ENCODE measurements at regions not wholly inside any gene's neighbourhood (a gene's known extent, or its start where the extent isn't known, plus 50 kb on each side); places are given as distances from the start of the nearest gene placed in this dataset.

GRCh38 chr4:43316813-43317212 lies 424.3 kb downstream of the GRXCR1 start:
- Histone ChIP-seq H3K4me3 (ENCODE audit: low read length) (no peak overlapping the region), H3K9ac (ENCODE audit: low read depth, low read length) (no peak overlapping the region), H3K9me3 (ENCODE audit: insufficient read depth, low read depth, low read length) (peaks cover 13% of the 10 kb centered on the region; the same call in 1 of the 2 replicates), H3K36me3 (ENCODE audit: insufficient read depth, low read depth, low read length) (no peaks in the 10 kb centered on the region), H3K4me1 (ENCODE audit: insufficient read depth, low read length) (no peaks in the 10 kb centered on the region), H3K27ac (ENCODE audit: low read length) (no peak overlapping the region), H3K27me3 (ENCODE audit: insufficient read depth, low read length) (no peaks in the 10 kb centered on the region)

- no peak overlapping the region for H3K27ac ChIP-seq (ENCODE audit: low read length)
- H3K9me3 ChIP-seq (ENCODE audit: insufficient read depth, low read depth, low read length), result no peaks in the 10 kb centered on the region
- no peaks in the 10 kb centered on the region for H3K27me3 ChIP-seq (ENCODE audit: insufficient read depth, low read length)
- H3K9ac ChIP-seq (ENCODE audit: low read depth, low read length), result no peak overlapping the region
- H3K36me3 ChIP-seq (ENCODE audit: insufficient read depth, low read depth, low read length), result no peaks in the 10 kb centered on the region
- H3K4me3 ChIP-seq (ENCODE audit: low read length), result no peak overlapping the region
- no peaks in the 10 kb centered on the region for H3K4me1 ChIP-seq (ENCODE audit: insufficient read depth, low read length)
Measured at GRCh38 chr4:43325220-43325967, 432.9 kb downstream of the GRXCR1 start.

GRCh38 chr4:43330288-43330687 lies 437.8 kb downstream of the GRXCR1 start:
- H3K27ac ChIP-seq (ENCODE audit: low read length), result no peak overlapping the region
- no peaks in the 10 kb centered on the region for H3K9me3 ChIP-seq (ENCODE audit: insufficient read depth, low read depth, low read length)

GRCh38 chr4:43331226-43332051 lies 438.9 kb downstream of the GRXCR1 start:
- no peak overlapping the region for H3K9ac ChIP-seq (ENCODE audit: low read depth, low read length)
- H3K27ac ChIP-seq (ENCODE audit: low read length), result no peak overlapping the region
- no peak overlapping the region for H3K4me3 ChIP-seq (ENCODE audit: low read length)

More at GRCh38 chr4:43330288-43330687, 437.8 kb downstream of the GRXCR1 start:
- Histone ChIP-seq H3K36me3 (ENCODE audit: insufficient read depth, low read depth, low read length) (no peaks in the 10 kb centered on the region), H3K27me3 (ENCODE audit: insufficient read depth, low read length) (no peaks in the 10 kb centered on the region), H3K4me1 (ENCODE audit: insufficient read depth, low read length) (no peaks in the 10 kb centered on the region), H3K4me3 (ENCODE audit: low read length) (no peak overlapping the region), H3K9ac (ENCODE audit: low read depth, low read length) (no peak overlapping the region)

GRCh38 chr4:43332052-43332425 lies 439.5 kb downstream of the GRXCR1 start:
- no peak overlapping the region for H3K27ac ChIP-seq (ENCODE audit: low read length)
- no peak overlapping the region for H3K4me3 ChIP-seq (ENCODE audit: low read length)
- no peak overlapping the region for H3K9ac ChIP-seq (ENCODE audit: low read depth, low read length)
- no peaks in the 10 kb centered on the region for H3K4me1 ChIP-seq (ENCODE audit: insufficient read depth, low read length)
- no peaks in the 10 kb centered on the region for H3K36me3 ChIP-seq (ENCODE audit: insufficient read depth, low read depth, low read length)
- H3K27me3 ChIP-seq (ENCODE audit: insufficient read depth, low read length), result no peaks in the 10 kb centered on the region
- H3K9me3 ChIP-seq (ENCODE audit: insufficient read depth, low read depth, low read length), result no peaks in the 10 kb centered on the region

More at GRCh38 chr4:43331226-43332051, 438.9 kb downstream of the GRXCR1 start:
- Histone ChIP-seq H3K27me3 (ENCODE audit: insufficient read depth, low read length) (no peaks in the 10 kb centered on the region), H3K4me1 (ENCODE audit: insufficient read depth, low read length) (no peaks in the 10 kb centered on the region), H3K36me3 (ENCODE audit: insufficient read depth, low read depth, low read length) (no peaks in the 10 kb centered on the region), H3K9me3 (ENCODE audit: insufficient read depth, low read depth, low read length) (no peaks in the 10 kb centered on the region)

- H3K9ac ChIP-seq (ENCODE audit: low read depth, low read length), result no peak overlapping the region
- H3K4me3 ChIP-seq (ENCODE audit: low read length), result no peak overlapping the region
- H3K27me3 ChIP-seq (ENCODE audit: insufficient read depth, low read length), result no peaks in the 10 kb centered on the region
- H3K4me1 ChIP-seq (ENCODE audit: insufficient read depth, low read length), result no peaks in the 10 kb centered on the region
- no peak overlapping the region for H3K27ac ChIP-seq (ENCODE audit: low read length)
- H3K36me3 ChIP-seq (ENCODE audit: insufficient read depth, low read depth, low read length), result no peaks in the 10 kb centered on the region
- no peaks in the 10 kb centered on the region for H3K9me3 ChIP-seq (ENCODE audit: insufficient read depth, low read depth, low read length)
Measured at GRCh38 chr4:43337707-43338106, 445.2 kb downstream of the GRXCR1 start.

GRCh38 chr4:43339435-43339834 lies 446.9 kb downstream of the GRXCR1 start:
- Histone ChIP-seq H3K36me3 (ENCODE audit: insufficient read depth, low read depth, low read length) (no peaks in the 10 kb centered on the region), H3K9ac (ENCODE audit: low read depth, low read length) (no peak overlapping the region), H3K4me1 (ENCODE audit: insufficient read depth, low read length) (no peaks in the 10 kb centered on the region), H3K27ac (ENCODE audit: low read length) (no peak overlapping the region), H3K4me3 (ENCODE audit: low read length) (no peak overlapping the region), H3K9me3 (ENCODE audit: insufficient read depth, low read depth, low read length) (no peaks in the 10 kb centered on the region), H3K27me3 (ENCODE audit: insufficient read depth, low read length) (no peaks in the 10 kb centered on the region)

GRCh38 chr4:43341741-43342140 lies 449.2 kb downstream of the GRXCR1 start:
- Histone ChIP-seq H3K27ac (ENCODE audit: low read length) (no peak overlapping the region), H3K9me3 (ENCODE audit: insufficient read depth, low read depth, low read length) (no peaks in the 10 kb centered on the region), H3K36me3 (ENCODE audit: insufficient read depth, low read depth, low read length) (no peaks in the 10 kb centered on the region), H3K27me3 (ENCODE audit: insufficient read depth, low read length) (no peaks in the 10 kb centered on the region), H3K4me1 (ENCODE audit: insufficient read depth, low read length) (no peaks in the 10 kb centered on the region), H3K9ac (ENCODE audit: low read depth, low read length) (no peak overlapping the region), H3K4me3 (ENCODE audit: low read length) (no peak overlapping the region)

- Histone ChIP-seq H3K27me3 (ENCODE audit: insufficient read depth, low read length) (no peaks in the 10 kb centered on the region), H3K27ac (ENCODE audit: low read length) (no peak overlapping the region), H3K9me3 (ENCODE audit: insufficient read depth, low read depth, low read length) (no peaks in the 10 kb centered on the region), H3K36me3 (ENCODE audit: insufficient read depth, low read depth, low read length) (no peaks in the 10 kb centered on the region), H3K4me1 (ENCODE audit: insufficient read depth, low read length) (no peaks in the 10 kb centered on the region), H3K4me3 (ENCODE audit: low read length) (no peak overlapping the region), H3K9ac (ENCODE audit: low read depth, low read length) (no peak overlapping the region)
Measured at GRCh38 chr4:43343298-43343697, 450.8 kb downstream of the GRXCR1 start.

GRCh38 chr4:43345323-43345925 lies 452.9 kb downstream of the GRXCR1 start:
- no peaks in the 10 kb centered on the region for H3K36me3 ChIP-seq (ENCODE audit: insufficient read depth, low read depth, low read length)
- H3K9me3 ChIP-seq (ENCODE audit: insufficient read depth, low read depth, low read length), result no peaks in the 10 kb centered on the region
- H3K4me1 ChIP-seq (ENCODE audit: insufficient read depth, low read length), result no peaks in the 10 kb centered on the region

GRCh38 chr4:43348591-43348990 lies 456.1 kb downstream of the GRXCR1 start:
- H3K4me1 ChIP-seq (ENCODE audit: insufficient read depth, low read length), result no peaks in the 10 kb centered on the region
- H3K9me3 ChIP-seq (ENCODE audit: insufficient read depth, low read depth, low read length), result no peaks in the 10 kb centered on the region
- H3K27ac ChIP-seq (ENCODE audit: low read length), result no peak overlapping the region
- no peak overlapping the region for H3K9ac ChIP-seq (ENCODE audit: low read depth, low read length)
- H3K36me3 ChIP-seq (ENCODE audit: insufficient read depth, low read depth, low read length), result no peaks in the 10 kb centered on the region
- H3K4me3 ChIP-seq (ENCODE audit: low read length), result no peak overlapping the region
- no peaks in the 10 kb centered on the region for H3K27me3 ChIP-seq (ENCODE audit: insufficient read depth, low read length)

More at GRCh38 chr4:43345323-43345925, 452.9 kb downstream of the GRXCR1 start:
- no peak overlapping the region for H3K4me3 ChIP-seq (ENCODE audit: low read length)
- no peaks in the 10 kb centered on the region for H3K27me3 ChIP-seq (ENCODE audit: insufficient read depth, low read length)
- H3K9ac ChIP-seq (ENCODE audit: low read depth, low read length), result no peak overlapping the region
- no peak overlapping the region for H3K27ac ChIP-seq (ENCODE audit: low read length)
